SHP77 (cell line): ENCODE measurements at regions not wholly inside any gene's neighbourhood (a gene's known extent, or its start where the extent isn't known, plus 50 kb on each side); places are given as distances from the start of the nearest gene placed in this dataset.

Experiments used
- DNase-seq, 2 experiments: peaks; one replicate each; lab custom pipeline; 2025; lab: John Stamatoyannopoulos, UW

DNA sequence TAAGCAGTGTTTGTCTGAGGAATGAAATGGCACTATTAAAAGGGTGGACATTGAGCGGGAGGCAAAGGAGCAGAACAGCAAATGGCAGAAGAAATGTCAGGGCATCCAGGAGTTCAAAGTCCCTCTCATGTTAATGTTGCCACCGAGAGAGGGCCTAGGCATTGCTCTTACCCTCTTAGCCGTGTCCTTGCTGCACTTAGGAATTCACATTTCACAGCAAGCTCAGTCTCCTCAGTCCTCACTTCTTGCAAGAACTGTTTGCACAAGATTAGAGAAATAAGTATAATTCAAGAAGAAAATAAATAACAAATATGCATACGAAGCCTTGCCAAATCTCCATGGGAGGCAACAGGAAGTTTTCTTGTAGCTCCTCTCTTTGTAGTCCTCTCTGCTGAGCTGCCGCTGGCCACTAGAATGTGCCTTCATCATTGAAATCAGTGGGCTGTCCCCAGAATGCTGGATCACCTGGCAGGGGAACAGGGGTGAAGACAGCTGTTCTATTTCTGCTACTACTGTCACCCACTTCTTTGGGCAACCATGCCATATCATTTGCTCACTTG lies 205.8 kb downstream of the ZNF326 start:
- no peak for DNase-seq

DNA sequence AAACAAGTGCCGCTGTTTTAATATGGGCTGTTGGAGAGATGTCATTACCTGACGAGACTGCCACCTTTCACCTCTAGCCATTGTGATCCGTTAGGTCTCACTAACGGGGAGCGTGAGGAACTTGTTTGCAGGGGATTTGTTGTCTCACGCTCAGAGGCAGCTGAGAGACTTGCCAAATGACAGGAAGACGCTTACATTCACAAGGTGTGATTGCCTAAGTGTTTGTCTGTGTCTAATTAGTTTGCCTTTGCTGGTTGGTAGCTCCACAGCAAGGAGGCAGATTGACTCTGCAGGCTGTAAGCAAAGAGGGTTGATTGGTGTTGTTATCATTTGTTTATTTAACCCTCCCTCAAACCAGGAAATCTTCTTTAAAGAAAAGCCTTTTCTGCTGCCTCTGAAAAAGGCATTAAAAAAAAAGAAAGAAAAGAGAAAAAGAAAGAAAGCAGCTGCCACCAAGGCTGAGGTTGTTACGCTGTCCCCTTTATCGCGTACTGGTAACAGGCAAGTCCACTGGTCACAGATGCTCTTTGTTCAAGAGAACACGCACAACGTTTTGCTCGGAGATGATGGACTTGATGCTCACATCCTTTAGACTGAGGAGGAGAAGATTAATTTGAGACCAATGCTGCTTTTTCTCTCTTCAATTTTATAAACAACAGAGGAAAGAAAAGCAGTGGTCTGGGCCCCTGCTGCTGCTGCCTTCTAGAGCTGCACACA lies 203.9 kb downstream of the ZNF326 start:
- peak; percentile 26 to 31 for DNase-seq

DNA sequence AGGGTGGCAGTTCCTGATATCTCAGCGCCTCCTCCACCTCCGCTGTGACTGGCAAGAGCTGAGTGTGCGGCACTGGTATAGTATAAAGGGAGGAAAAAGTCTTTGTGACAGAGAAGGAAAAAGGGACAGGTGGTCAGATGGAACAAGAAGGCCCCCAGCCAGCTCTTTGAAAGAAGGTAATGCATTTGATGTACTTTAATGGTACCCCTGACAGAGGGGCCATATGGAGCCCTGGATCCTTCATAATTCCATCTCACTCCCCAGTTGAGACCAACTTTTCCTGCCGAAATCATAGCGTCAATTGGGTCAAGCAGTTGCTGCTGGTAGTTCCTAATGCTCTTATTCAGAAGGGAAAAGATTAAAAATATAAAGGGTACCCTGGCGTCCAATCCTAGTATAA lies 198.2 kb downstream of the ZNF326 start:
- no peak for DNase-seq

DNA sequence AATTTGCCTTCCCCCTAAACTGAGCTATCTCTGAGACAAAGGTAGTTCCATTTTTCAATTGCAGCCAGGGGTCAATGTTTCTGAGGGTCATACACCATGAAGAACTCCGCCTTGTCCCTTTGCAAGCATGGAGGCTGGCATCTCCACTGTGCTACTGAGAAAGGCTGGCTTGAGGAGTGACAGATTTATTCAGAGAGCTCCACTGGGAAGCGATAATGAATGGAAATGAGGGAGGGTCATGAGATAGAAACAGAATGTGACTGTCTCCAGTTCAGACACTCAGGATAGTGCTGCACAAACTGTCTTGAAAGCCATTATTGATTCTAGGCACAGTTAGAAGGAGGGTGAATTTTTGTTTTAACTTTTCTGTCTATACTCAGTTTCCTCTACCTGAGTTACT lies 197.5 kb downstream of the ZNF326 start:
- DNase-seq = no peak

GRCh38 chr1:90190523-90190922 lies 195.6 kb downstream of the ZNF326 start:
- no peak for DNase-seq

DNA sequence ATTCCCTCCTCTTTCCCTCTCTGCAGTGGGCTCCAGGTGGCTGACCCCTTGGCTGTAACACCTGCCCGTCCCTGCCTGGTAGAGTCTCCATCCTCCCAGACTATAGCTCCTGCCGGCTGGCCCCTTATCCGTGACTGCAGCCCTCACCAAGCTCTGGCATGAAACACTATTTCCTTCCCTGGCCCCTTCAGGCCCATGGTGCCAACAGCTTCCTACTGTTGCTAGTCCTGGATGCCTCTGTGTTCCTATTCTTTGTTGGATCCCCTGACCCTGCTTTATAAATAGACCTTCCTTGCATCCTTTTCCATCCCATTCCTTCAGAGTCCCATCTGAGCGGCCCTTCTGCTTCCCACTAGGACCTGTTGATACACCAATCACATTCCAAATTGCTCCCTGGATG lies 195.0 kb downstream of the ZNF326 start:
- DNase-seq = no peak

- no peak for DNase-seq
These were observed 192.3 kb downstream of the ZNF326 start for GRCh38 chr1:90187323-90187585.

GRCh38 chr1:90186506-90187322 lies 191.8 kb downstream of the ZNF326 start:
- no peak for DNase-seq

DNA sequence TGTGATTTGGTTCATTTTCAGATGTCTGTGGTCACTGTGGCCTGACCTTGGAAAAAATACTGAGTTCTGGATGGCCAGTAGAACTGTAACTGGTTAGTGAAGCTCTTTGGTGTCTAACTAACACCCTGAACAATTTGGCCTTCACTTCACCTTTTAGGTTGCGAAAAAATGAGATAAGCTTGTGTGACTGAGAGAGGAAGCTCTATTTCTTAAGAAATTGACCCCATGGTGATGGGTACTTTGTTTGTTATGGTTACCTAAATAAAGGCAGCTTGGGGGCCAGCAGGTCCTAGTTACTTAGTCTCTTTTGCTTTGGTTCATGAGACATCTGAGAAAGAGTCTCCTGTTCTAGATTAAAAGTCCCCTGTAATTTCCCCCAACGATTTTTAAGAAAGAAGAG lies 181.6 kb downstream of the ZNF326 start:
- DNase-seq = no peak

- no peak for DNase-seq
These were observed 180.7 kb downstream of the ZNF326 start for GRCh38 chr1:90175490-90176167.

GRCh38 chr1:90174246-90174645 lies 179.3 kb downstream of the ZNF326 start:
- no peak for DNase-seq

GRCh38 chr1:90162216-90162615 lies 167.3 kb downstream of the ZNF326 start:
- no peak for DNase-seq

DNA sequence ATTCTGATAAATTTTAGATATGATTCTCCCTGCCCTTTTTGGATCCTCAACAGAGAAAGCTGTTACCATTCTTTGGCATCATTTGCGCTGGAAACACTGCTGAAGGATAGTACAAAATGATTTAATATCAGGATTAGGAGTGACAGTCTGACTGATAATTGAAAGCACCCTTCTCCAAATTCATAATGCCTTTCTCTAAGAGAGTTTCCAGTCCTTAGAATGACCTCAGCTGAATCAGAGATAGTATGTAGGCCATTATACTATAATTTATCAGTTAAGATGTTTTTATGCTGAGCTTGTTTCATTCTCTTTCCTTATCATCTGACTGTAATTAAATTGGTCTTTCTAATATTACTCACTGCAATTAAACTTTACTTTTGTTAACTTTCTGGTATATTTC lies 166.7 kb downstream of the ZNF326 start:
- no peak for DNase-seq

GRCh38 chr1:90155721-90156487 lies 161.0 kb downstream of the ZNF326 start:
- no peak for DNase-seq

- DNase-seq = no peak
These were observed 159.8 kb downstream of the ZNF326 start for GRCh38 chr1:90154711-90155110.

DNA sequence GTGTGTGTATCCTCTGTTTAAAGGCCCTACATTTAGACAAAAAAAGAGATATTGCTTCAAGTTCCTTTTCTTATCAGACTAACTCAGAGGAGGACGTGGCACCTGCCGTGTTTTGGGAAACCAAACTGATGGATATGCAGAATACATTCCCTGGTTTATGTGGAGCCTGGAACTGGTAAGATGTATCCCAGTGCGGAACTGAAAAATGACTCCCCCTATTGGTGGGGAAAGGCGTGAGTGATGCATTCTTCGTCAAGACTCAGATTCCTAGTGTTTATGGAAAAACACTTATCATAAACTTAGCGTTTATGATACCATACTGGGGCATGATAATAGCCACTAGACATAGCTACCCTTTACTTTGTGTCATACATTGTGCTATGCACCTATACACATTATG lies 154.2 kb downstream of the ZNF326 start:
- no peak for DNase-seq

DNA sequence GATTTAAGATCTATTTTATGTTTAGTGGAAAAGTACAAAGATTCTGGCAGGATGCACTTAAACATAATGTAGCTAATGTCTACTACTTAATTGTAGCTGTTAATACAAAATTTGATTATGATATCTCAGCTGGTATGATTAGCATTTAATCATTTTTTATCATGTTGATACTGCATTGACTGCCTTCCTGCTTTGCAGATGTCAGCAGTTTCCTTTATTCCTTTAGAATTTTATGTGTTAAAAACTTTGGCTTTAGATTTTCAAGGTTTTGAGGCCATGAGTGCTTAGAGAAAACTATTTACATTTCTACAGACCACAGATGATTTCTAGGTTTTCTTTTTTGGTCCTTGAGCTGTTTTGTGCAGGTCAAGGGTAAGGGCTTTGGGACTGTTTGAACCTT lies 152.2 kb downstream of the ZNF326 start:
- DNase-seq = no peak

DNA sequence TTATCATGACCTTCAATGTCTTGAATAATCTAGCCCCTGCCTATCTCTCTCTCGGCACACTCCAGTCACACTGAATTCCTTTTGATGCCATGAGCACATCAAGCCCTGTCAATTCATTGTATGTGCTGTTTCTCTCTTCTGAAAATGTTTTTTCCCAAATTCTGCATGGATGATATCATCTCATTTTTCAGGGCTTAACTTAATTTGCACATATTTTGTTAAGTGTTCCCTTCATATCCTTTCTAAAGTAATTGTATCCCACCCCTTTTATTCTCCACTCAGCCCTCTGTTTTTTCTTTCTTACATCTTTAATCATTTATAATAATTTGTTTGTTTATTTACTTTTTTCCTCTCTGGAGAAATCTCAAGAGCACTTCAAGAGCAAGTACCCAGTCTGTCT lies 149.9 kb downstream of the ZNF326 start:
- DNase-seq = no peak

DNA sequence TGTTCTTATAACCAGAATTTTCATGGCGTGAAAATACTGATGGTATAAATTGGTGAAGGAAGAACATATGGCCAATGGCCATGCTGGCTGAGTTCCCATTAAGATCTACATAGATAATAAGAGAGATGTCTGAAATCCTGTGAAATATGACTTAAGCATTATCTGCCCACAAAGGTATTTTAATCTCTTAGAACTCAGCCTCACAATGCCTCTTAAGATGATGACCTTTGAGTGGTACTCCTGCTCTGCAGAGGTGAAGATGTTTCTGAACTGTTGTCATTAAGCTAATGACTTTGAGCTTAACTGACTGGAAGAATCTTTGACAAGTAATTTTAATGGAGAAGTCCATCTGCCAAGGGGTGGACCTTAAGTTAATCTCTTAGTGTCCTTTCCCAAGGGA lies 148.7 kb downstream of the ZNF326 start:
- DNase-seq = no peak

DNA sequence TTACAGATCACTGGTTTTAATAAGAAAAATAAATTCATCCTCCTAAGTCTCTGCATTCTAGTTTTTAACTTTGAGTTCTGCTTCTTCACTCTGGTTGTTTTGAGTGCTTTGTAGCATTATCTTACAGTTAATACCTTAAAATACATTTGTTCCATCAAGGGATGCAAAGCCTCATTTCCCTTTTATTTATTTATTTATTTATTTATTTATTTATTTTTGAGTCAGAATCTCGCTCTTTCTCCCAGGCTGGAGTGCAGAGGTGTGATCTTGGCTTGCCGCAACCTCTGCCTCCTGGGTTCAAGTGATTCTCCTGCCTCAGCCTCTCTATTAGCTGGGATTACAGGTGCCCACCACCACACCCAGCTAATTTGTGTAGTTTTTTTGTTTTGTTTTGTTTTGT lies 147.8 kb downstream of the ZNF326 start:
- DNase-seq = no peak

DNA sequence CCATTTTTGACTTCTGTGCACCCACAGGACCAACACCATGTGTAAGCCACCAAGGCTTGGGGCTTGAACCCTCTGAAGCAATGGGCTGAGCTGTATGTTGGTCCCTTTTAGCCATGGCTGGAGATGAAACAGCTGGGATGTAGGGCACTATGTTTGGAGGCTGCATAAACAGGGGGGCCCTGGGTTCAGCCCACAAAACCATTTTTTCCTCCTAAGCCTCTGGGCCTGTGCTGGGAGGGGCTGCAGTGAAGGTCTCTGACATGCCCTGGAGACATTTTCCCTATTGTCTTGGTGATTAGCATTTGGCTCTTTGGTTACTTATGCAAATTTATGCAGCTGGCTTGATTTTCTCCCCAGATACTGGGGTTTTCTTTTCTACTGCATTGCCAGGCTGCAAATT lies 144.9 kb downstream of the ZNF326 start:
- DNase-seq = no peak

- DNase-seq = no peak
These were observed 140.4 kb downstream of the ZNF326 start for GRCh38 chr1:90135286-90135685.
